OCI-LY1 (cell line): ENCODE measurements at regions not wholly inside any gene's neighbourhood (a gene's known extent, or its start where the extent isn't known, plus 50 kb on each side); places are given as distances from the start of the nearest gene placed in this dataset.

Experiments
- CTCF ChIP-seq: fragments of 200-600 bp; sonication (generic), shearing (Covaris generic); IDR thresholded peaks from 2 replicates; pipeline ENCODE4 v1.5.1; 2017; ENCODE audit warnings: mild to moderate bottlenecking, antibody characterized with exemption, low read length, moderate library complexity, mixed read lengths
- EZH2 ChIP-seq: fragments of 200-600 bp; sonication (generic), shearing (Covaris generic); IDR thresholded peaks from 2 replicates; pipeline ENCODE4 v1.8.0; 2017; ENCODE audit warnings: borderline replicate concordance, mixed run types, mild to moderate bottlenecking, antibody characterized with exemption, low read length, moderate library complexity, mixed read lengths

GRCh38 chr2:104504331-104505073 lies 349.4 kb upstream of the POU3F3 start:
- TF ChIP-seq EZH2 (no peak), CTCF (no peak)
